ENCODE measurements at regions not wholly inside any gene's neighbourhood (a gene's known extent, or its start where the extent isn't known, plus 50 kb on each side); places are given as distances from the start of the nearest gene placed in this dataset.

DNA sequence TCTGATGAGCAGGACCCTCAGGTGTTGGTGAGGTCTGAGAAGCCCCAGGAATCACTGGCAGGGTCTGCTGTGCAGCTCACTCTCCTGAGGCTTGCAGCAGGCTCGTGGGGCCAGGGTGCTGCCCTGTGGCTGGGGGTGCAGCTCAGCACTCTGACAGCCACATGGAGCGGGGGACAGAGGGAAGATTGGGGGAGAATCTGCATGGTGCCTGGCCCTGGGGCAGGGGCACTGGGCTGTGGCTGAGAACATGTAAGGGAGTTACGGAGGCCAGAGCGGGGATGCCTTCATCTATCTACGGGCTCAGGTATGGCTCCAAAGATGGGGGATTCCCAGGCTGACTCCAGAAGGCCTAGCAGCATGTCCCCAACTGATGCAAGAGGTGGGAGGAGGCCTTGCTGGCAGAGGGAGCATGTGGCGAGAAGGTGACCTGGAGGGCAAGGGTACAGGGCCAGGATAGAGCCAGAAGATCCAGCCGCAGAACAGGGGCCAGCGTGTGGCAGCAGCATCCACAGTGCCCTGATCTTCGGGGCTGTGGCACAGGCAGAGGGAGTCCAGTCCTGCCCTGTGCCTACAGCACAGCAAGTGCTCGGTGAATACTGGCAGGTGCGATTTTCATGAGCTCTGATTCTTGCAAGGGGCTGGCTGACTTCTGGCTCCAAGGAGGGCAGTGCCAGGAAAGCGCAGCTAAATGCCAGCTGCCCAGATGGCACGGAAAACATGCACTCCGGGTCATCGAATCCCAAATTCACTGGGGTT, 184.7 kb downstream of the CTTN start:
- H3K4me3 ChIP-seq (replicated peaks in 1 of 2; ENCODE audit: low read depth in 2 of 2, low read length in 2 of 2) = no peak overlapping the region
- no peak for DNase-seq (ENCODE audit: low read depth in 2 of 2)
- TF ChIP-seq, protein P1, sequence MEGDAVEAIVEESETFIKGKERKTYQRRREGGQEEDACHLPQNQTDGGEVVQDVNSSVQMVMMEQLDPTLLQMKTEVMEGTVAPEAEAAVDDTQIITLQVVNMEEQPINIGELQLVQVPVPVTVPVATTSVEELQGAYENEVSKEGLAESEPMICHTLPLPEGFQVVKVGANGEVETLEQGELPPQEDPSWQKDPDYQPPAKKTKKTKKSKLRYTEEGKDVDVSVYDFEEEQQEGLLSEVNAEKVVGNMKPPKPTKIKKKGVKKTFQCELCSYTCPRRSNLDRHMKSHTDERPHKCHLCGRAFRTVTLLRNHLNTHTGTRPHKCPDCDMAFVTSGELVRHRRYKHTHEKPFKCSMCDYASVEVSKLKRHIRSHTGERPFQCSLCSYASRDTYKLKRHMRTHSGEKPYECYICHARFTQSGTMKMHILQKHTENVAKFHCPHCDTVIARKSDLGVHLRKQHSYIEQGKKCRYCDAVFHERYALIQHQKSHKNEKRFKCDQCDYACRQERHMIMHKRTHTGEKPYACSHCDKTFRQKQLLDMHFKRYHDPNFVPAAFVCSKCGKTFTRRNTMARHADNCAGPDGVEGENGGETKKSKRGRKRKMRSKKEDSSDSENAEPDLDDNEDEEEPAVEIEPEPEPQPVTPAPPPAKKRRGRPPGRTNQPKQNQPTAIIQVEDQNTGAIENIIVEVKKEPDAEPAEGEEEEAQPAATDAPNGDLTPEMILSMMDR (IDR thresholded peaks at IDR 0.05; ENCODE audit: low read depth, low read length) = no peak

DNA sequence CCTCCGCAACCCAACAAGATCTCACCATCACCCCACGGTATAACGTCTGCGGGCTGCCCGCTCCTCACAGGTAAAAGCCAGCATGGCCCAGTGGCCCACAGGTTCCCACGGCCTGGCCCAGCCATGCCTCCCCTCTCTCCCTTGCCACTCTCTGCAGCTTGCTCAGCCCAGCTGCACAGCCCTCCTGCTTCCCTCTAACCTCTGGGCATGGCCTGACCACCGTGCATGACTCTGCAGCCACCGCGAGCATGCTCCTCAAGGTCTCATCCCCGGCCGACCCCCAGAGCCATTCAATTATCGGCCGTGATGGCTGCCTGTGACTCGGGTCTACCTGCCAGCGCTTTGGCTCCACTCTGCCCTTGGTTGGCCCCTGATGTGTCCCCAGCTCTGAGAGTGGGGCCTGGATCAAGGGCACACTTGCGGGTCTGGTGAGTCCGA, 185.5 kb downstream of the CTTN start:
- H3K4me3 ChIP-seq (replicated peaks in 1 of 2; ENCODE audit: low read depth in 2 of 2, low read length in 2 of 2) = no peak overlapping the region
- no peak for DNase-seq (ENCODE audit: low read depth in 2 of 2)
- TF ChIP-seq, protein P1 (IDR thresholded peaks at IDR 0.05; ENCODE audit: low read depth, low read length) = no peak

DNA sequence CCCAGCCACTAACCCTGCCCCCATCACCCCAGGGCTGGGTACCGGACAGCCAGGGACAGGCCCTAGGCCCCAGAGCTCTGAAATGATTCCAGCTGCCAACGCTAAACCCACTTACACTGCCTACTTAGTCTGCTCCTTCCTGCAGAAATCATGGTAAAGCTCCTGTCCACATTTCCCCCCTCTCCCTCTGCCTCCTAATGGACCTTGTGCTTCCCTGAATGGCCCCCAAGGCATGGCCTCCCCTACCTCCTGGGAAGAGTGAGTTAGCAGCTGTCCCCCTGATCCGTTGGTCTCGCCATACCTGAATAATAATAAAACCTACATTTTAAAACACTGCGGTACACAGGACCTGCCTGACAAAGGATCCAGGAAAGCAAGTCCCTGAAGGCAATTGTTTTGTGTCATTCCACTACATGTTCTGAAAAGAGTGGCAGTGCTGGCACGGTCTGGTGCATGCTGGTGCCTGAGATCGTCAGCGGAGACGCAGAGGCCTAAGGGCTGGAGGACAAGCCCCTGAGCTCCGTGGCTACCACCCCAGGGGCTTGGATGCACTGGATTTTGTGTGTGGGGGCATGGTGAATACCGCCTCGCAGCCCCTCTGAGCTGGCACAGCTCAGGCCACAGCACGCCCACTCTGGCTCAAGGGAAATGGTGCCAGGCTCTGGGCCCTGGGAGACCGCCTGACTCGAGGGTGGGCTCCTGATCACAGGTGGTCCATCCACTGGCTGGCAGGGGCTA, 186.3 kb downstream of the CTTN start:
- TF ChIP-seq, protein P1 (IDR thresholded peaks at IDR 0.05; ENCODE audit: low read depth, low read length) = no peak
- DNase-seq (ENCODE audit: low read depth in 2 of 2) = no peak
- no peak overlapping the region for H3K4me3 ChIP-seq (replicated peaks in 1 of 2; ENCODE audit: low read depth in 2 of 2, low read length in 2 of 2)

DNA sequence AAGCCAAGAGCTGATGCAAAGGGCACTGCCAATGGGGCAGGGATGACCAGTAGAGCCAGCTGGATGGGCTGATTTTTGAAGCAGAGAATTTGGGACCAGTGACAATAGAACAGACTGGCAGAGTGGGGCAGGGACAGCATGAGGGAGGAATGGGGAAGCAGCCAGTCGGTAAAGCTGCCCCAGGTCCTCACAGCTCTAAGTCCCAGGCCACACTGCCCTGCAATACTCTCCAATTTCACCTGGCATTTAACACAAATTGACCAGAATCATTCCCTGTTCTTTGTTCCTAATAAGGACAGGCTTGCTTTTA, 186.9 kb downstream of the CTTN start:
- no peak for DNase-seq (ENCODE audit: low read depth in 2 of 2)
- TF ChIP-seq, protein P1 (IDR thresholded peaks at IDR 0.05; ENCODE audit: low read depth, low read length) = no peak

DNA sequence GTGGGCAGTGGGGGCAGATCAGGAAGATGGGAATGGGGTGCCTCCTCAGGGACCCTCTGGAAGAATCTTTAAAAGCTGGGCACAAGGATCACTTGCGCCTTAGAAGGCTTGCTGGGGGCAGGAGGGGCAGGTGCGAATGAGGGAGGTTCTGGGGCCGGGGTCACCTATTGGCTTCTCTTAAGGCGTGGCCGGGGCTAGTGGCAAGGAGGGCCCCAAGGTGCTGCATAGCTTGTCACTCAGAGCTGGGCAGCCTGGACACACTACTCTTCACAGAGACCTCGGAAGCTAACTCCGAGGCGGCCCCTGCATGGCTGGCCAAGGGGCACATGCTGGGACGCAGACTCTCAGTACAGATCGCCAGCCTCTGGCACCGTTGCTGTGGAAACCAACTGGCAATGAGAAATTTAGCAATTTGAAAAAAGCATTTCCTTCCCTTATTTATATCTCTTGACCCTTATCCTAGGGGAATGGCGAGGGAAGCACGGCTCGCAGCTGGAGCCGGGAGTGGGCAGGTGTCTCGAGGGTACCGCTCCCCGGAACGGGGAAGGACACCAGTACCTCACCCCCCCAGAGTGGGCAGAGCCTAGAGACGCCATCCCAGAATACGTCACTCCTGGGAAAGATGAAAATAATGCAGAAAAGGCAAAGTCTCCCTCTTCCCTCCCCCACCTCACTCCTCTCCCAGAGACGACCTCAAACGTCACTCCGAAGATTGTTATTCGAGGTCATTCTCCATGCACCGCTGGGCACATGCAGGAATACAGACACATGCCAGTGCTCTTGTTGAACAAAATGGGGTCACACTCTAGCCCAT, 188.1 kb downstream of the CTTN start:
- DNase-seq (ENCODE audit: low read depth in 2 of 2) = no peak
- TF ChIP-seq, protein P1 (IDR thresholded peaks at IDR 0.05; ENCODE audit: low read depth, low read length) = no peak
- no peak overlapping the region for H3K4me3 ChIP-seq (replicated peaks in 1 of 2; ENCODE audit: low read depth in 2 of 2, low read length in 2 of 2)

More for the DNA sequence above, 186.9 kb downstream of the CTTN start:
- no peak overlapping the region for H3K4me3 ChIP-seq (replicated peaks in 1 of 2; ENCODE audit: low read depth in 2 of 2, low read length in 2 of 2)

DNA sequence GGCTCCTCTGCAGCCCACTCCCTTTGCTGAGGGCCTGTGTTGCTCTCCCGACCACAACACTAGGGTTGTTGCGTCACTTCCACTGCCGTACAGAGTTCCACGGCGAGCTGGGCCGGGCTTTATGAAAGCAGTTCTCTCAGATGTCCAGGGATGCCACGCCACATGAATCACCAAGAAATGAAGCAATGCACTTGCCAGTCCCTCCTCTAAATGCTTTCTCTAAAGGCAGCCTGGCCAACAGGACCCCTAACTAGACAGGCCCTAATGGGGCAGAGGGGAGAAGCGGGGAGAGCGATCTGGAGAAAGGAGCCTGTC, 188.7 kb downstream of the CTTN start:
- DNase-seq (ENCODE audit: low read depth in 2 of 2) = no peak
- TF ChIP-seq, protein P1 (IDR thresholded peaks at IDR 0.05; ENCODE audit: low read depth, low read length) = no peak
- H3K4me3 ChIP-seq (replicated peaks in 1 of 2; ENCODE audit: low read depth in 2 of 2, low read length in 2 of 2) = no peak overlapping the region

Data from cardiac fibroblast (primary cell).